C4-2B (cell line): ENCODE measurements at regions not wholly inside any gene's neighbourhood (a gene's known extent, or its start where the extent isn't known, plus 50 kb on each side); places are given as distances from the start of the nearest gene placed in this dataset.

Source experiments
- ZFX ChIP-seq: fragments of 450-650 bp; IDR thresholded peaks from 2 replicates; pipeline ENCODE4 v1.6.1; 2017
- TF ChIP-seq, protein P1 (sequence below): fragments of 450-650 bp; conservative IDR thresholded peaks from 2 replicates; pipeline ENCODE4 v1.5.1; 2017; ENCODE audit warnings: mild to moderate bottlenecking

DNA sequence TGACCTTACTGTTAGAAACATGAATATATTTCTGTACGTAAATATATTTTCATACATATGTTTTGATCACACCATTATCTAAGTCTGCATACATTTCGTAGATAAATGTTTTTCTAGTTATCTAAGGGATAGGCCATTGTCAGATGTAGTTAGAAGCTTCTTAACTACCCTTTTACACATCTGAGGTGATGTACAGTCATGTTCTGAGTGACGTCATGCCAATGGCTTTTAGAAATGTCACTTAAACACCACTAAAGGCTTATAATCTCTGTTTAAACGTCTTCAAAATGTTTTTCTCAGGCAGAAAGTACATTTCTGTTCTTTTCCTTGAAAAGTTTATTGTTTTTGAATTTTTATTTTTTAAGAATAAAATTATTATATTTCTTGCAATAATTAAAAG is 781.9 kb downstream of the MRPL39 start:
- TF ChIP-seq, protein P1, sequence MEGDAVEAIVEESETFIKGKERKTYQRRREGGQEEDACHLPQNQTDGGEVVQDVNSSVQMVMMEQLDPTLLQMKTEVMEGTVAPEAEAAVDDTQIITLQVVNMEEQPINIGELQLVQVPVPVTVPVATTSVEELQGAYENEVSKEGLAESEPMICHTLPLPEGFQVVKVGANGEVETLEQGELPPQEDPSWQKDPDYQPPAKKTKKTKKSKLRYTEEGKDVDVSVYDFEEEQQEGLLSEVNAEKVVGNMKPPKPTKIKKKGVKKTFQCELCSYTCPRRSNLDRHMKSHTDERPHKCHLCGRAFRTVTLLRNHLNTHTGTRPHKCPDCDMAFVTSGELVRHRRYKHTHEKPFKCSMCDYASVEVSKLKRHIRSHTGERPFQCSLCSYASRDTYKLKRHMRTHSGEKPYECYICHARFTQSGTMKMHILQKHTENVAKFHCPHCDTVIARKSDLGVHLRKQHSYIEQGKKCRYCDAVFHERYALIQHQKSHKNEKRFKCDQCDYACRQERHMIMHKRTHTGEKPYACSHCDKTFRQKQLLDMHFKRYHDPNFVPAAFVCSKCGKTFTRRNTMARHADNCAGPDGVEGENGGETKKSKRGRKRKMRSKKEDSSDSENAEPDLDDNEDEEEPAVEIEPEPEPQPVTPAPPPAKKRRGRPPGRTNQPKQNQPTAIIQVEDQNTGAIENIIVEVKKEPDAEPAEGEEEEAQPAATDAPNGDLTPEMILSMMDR = no peak
- no peak for TF ChIP-seq ZFX
